ENCODE measurements at regions not wholly inside any gene's neighbourhood (a gene's known extent, or its start where the extent isn't known, plus 50 kb on each side); places are given as distances from the start of the nearest gene placed in this dataset.

GRCh38 chrX:127621780-127622179 is 430.4 kb downstream of the ACTRT1 start:
- Histone ChIP-seq H3K9me3 (no peaks in the 10 kb centered on the region), H3K27ac (no peak overlapping the region), H3K4me3 (no peak overlapping the region), H3K27me3 (no peaks in the 10 kb centered on the region), H3K4me1 (no peaks in the 10 kb centered on the region), H3K36me3 (no peaks in the 10 kb centered on the region)
- no peak for DNase-seq
- TF ChIP-seq POLR2AphosphoS5 (IDR thresholded peaks at IDR 0.05) (no peak), EP300 (IDR thresholded peaks at IDR 0.05) (no peak), POLR2A (IDR thresholded peaks at IDR 0.05) (no peak), CTCF (IDR thresholded peaks at IDR 0.05) (no peak)
- WGBS, 2 donors, result 64 to 69% methylated on average over 5 of the region's 5 CpGs
- intact Hi-C loops (cut with DNase I), result no loop called here

GRCh38 chrX:127606590-127606989 is 445.6 kb downstream of the ACTRT1 start:
- Histone ChIP-seq H3K27ac (peak overlapping the region in 2 of 4 donors; percentile 9 to 52), H3K36me3 (no peaks in the 10 kb centered on the region), H3K27me3 (no peaks in the 10 kb centered on the region), H3K9me3 (no peaks in the 10 kb centered on the region), H3K4me3 (no peak overlapping the region), H3K4me1 (peaks cover 0 to 8% (median 0%) of the 10 kb centered on the region in 4 donors)
- intact Hi-C loops (cut with DNase I), result no loop called here
- no peak for TF ChIP-seq POLR2A (IDR thresholded peaks at IDR 0.05)
- no peak for TF ChIP-seq CTCF (IDR thresholded peaks at IDR 0.05)
- TF ChIP-seq POLR2AphosphoS5 (IDR thresholded peaks at IDR 0.05), result peak in 2 of 4 donors; percentile 51 to 61
- no peak for TF ChIP-seq EP300 (IDR thresholded peaks at IDR 0.05)
- WGBS, 2 donors, result 68 to 73% methylated on average over 1 of the region's 1 CpG
- no peak for DNase-seq

GRCh38 chrX:127596882-127597281 is 455.3 kb downstream of the ACTRT1 start:
- TF ChIP-seq POLR2AphosphoS5 (IDR thresholded peaks at IDR 0.05) (no peak), CTCF (IDR thresholded peaks at IDR 0.05) (no peak), POLR2A (IDR thresholded peaks at IDR 0.05) (no peak), EP300 (IDR thresholded peaks at IDR 0.05) (no peak)
- intact Hi-C loops (cut with DNase I), result no loop called here
- Histone ChIP-seq H3K36me3 (no peaks in the 10 kb centered on the region), H3K4me1 (no peaks in the 10 kb centered on the region), H3K9me3 (no peaks in the 10 kb centered on the region), H3K4me3 (no peak overlapping the region), H3K27me3 (no peaks in the 10 kb centered on the region), H3K27ac (no peak overlapping the region)
- DNase-seq, result no peak
- WGBS, 2 donors, result 63% methylated on average over 1 of the region's 1 CpG

GRCh38 chrX:127578395-127578794 is 473.8 kb downstream of the ACTRT1 start:
- H3K9me3 ChIP-seq, result no peaks in the 10 kb centered on the region
- H3K4me3 ChIP-seq, result no peak overlapping the region
- no peaks in the 10 kb centered on the region for H3K36me3 ChIP-seq
- no peak overlapping the region for H3K27ac ChIP-seq
- no peak for DNase-seq
- intact Hi-C loops (cut with DNase I), result no loop called here
- WGBS, 2 donors, result 93% methylated on average over 1 of the region's 1 CpG
- H3K4me1 ChIP-seq, result no peaks in the 10 kb centered on the region
- TF ChIP-seq POLR2A (IDR thresholded peaks at IDR 0.05) (no peak), CTCF (IDR thresholded peaks at IDR 0.05) (no peak), EP300 (IDR thresholded peaks at IDR 0.05) (no peak), POLR2AphosphoS5 (IDR thresholded peaks at IDR 0.05) (no peak)
- no peaks in the 10 kb centered on the region for H3K27me3 ChIP-seq

GRCh38 chrX:127577884-127578283 is 474.3 kb downstream of the ACTRT1 start:
- 80 to 88% methylated on average over 6 of the region's 6 CpGs for WGBS, 2 donors
- TF ChIP-seq POLR2A (IDR thresholded peaks at IDR 0.05), result no peak
- no peak for TF ChIP-seq EP300 (IDR thresholded peaks at IDR 0.05)
- TF ChIP-seq CTCF (IDR thresholded peaks at IDR 0.05), result no peak
- no peak for TF ChIP-seq POLR2AphosphoS5 (IDR thresholded peaks at IDR 0.05)
- Histone ChIP-seq H3K9me3 (no peaks in the 10 kb centered on the region), H3K36me3 (no peaks in the 10 kb centered on the region), H3K27ac (no peak overlapping the region), H3K4me1 (no peaks in the 10 kb centered on the region), H3K4me3 (no peak overlapping the region), H3K27me3 (no peaks in the 10 kb centered on the region)
- intact Hi-C loops (cut with DNase I), result no loop called here
- DNase-seq, result no peak
